GOT3 (cell line): ENCODE measurements at regions not wholly inside any gene's neighbourhood (a gene's known extent, or its start where the extent isn't known, plus 50 kb on each side); places are given as distances from the start of the nearest gene placed in this dataset.

ENCODE experiments used
- DNase-seq: peaks from one replicate; lab custom pipeline; 2025; ENCODE audit warnings: mixed read lengths; lab: John Stamatoyannopoulos, UW

- no peak for DNase-seq
Measured at GRCh38 chr1:175894581-175894980, 151.2 kb upstream of the TNR start.

- no peak for DNase-seq
Measured at GRCh38 chr1:175893192-175893591, 149.8 kb upstream of the TNR start.

- no peak for DNase-seq
Measured at GRCh38 chr1:175892686-175893085, 149.3 kb upstream of the TNR start.

- no peak for DNase-seq
Measured at GRCh38 chr1:175891783-175892309, 148.5 kb upstream of the TNR start.

- DNase-seq, result no peak
Measured at GRCh38 chr1:175890958-175891357, 147.6 kb upstream of the TNR start.

GRCh38 chr1:175889848-175890247, 146.5 kb upstream of the TNR start:
- DNase-seq, result no peak

- no peak for DNase-seq
Measured at GRCh38 chr1:175888996-175889395, 145.6 kb upstream of the TNR start.

GRCh38 chr1:175887981-175888428, 144.6 kb upstream of the TNR start:
- DNase-seq, result peak; percentile 32

GRCh38 chr1:175887521-175887920, 144.1 kb upstream of the TNR start:
- DNase-seq, result no peak

GRCh38 chr1:175885326-175885725, 141.9 kb upstream of the TNR start:
- no peak for DNase-seq

GRCh38 chr1:175884369-175884768, 141.0 kb upstream of the TNR start:
- no peak for DNase-seq

GRCh38 chr1:175882192-175882591, 138.8 kb upstream of the TNR start:
- no peak for DNase-seq

GRCh38 chr1:175881246-175881976, 138.0 kb upstream of the TNR start:
- DNase-seq, result no peak

GRCh38 chr1:175878775-175879174, 135.4 kb upstream of the TNR start:
- no peak for DNase-seq

- DNase-seq, result no peak
Measured at GRCh38 chr1:175877939-175878737, 134.7 kb upstream of the TNR start.

GRCh38 chr1:175875556-175875955, 132.2 kb upstream of the TNR start:
- no peak for DNase-seq

GRCh38 chr1:175874081-175874480, 130.7 kb upstream of the TNR start:
- no peak for DNase-seq

GRCh38 chr1:175873290-175873935, 130.0 kb upstream of the TNR start:
- no peak for DNase-seq

GRCh38 chr1:175872588-175872987, 129.2 kb upstream of the TNR start:
- no peak for DNase-seq

- no peak for DNase-seq
Measured at GRCh38 chr1:175871647-175872046, 128.3 kb upstream of the TNR start.

GRCh38 chr1:175870217-175870616, 126.8 kb upstream of the TNR start:
- no peak for DNase-seq

GRCh38 chr1:175866776-175867175, 123.4 kb upstream of the TNR start:
- no peak for DNase-seq
